K562 (cell line): ENCODE measurements at regions not wholly inside any gene's neighbourhood (a gene's known extent, or its start where the extent isn't known, plus 50 kb on each side); places are given as distances from the start of the nearest gene placed in this dataset.

Experiments used
- ATAC-seq: fragments of 200-7000 bp; cut with Tn5 transposase; 3 replicates; pipeline ENCODE4 v1.9.1; 2020; ENCODE audit warnings: moderate library complexity
- BruUV-seq: library from RNA; stranded (reverse); fragments of 400-500 nt; replicated peaks from 2 replicates; lab custom pipeline; 2021; lab: Mats Ljungman, UMichigan
- CTCF ChIA-PET: fragments of 300-600 bp; formaldehyde crosslinking; extraction: SDS; loops from one replicate; lab custom pipeline; 2021; ENCODE audit warnings: low intra/inter-chr PET ratio; lab: Yijun Ruan, JAX
- POLR2A ChIA-PET: fragments of 300-600, 350-650 bp; sonication (Branson Sonifier 250); formaldehyde crosslinking; extraction: SDS; loops from one replicate; lab custom pipeline; 2021; ENCODE audit warnings: antibody characterized with exemption, inconsistent platforms; lab: Yijun Ruan, JAX
- DNase-seq, 4 experiments: peaks; one replicate each; pipeline versions ENCODE4 v3.0.0 to v3.0.0-alpha.2; 2011 to 2018; ENCODE audit warnings: low spot score in 3 of 4, mixed read lengths in 3 of 4; ENCODE audit errors: extremely low read depth in 1 of 4
- FAIRE-seq: peaks from 2 replicates; lab custom pipeline; 2011; peaks lifted over from hg19 to GRCh38; lab: Jason Lieb, UNC
- H2AFZ ChIP-seq: 2 replicates; pipeline ENCODE4 v1.6.0; 2011; ENCODE audit warnings: low read depth, low read length, control low read depth, inconsistent platforms
- H3K27ac ChIP-seq: fragments of 200-600 bp; 3 replicates; pipeline ENCODE4 v1.8.0; 2011; ENCODE audit warnings: low read depth, mild to moderate bottlenecking, control low read depth, inconsistent platforms, low read length, moderate library complexity, mixed read lengths; ENCODE audit errors: extremely low read depth
- H3K27me3 ChIP-seq, 2 experiments: fragments of 300-600 bp in 1 of 2; 2 replicates in 1 of 2; 3 replicates in 1 of 2; pipeline versions ENCODE4 v1.6.0 to v1.8.0; 2011; ENCODE audit warnings: inconsistent platforms in 2 of 2, low read length in 2 of 2, mild to moderate bottlenecking in 1 of 2, mixed read lengths in 1 of 2, moderate library complexity in 1 of 2; ENCODE audit not compliant: control insufficient read depth in 2 of 2, insufficient read depth in 2 of 2
- H3K36me3 ChIP-seq: fragments of 300-600 bp; 3 replicates; pipeline ENCODE4 v1.8.0; 2011; ENCODE audit warnings: mild to moderate bottlenecking, low read length, inconsistent platforms; ENCODE audit not compliant: control insufficient read depth, insufficient read depth
- H3K4me1 ChIP-seq, 2 experiments: fragments of 200-600 bp in 1 of 2; replicated peaks in 1 of 2; 2 replicates in 1 of 2; 3 replicates in 1 of 2; pipeline versions ENCODE4 v1.5.1 to v1.8.0; 2011; ENCODE audit warnings: inconsistent platforms in 2 of 2, low read length in 2 of 2, mild to moderate bottlenecking in 1 of 2, mixed read lengths in 1 of 2, moderate library complexity in 1 of 2; ENCODE audit not compliant: control insufficient read depth in 2 of 2, insufficient read depth in 2 of 2
- H3K4me2 ChIP-seq: 2 replicates; pipeline ENCODE4 v1.6.1; 2011; ENCODE audit warnings: low read length, control low read depth, inconsistent platforms, mixed read lengths; ENCODE audit not compliant: insufficient read depth
- H3K4me3 ChIP-seq: fragments of 200-600 bp; sonication (generic), shearing (Covaris generic); 2 replicates; pipeline ENCODE4 v1.5.1; 2016; ENCODE audit warnings: control low read depth, inconsistent platforms
- H3K79me2 ChIP-seq: fragments of 200-600 bp; 3 replicates; pipeline ENCODE4 v1.8.0; 2011; ENCODE audit warnings: low read length, inconsistent platforms; ENCODE audit not compliant: control insufficient read depth, insufficient read depth
- H3K9ac ChIP-seq, 2 experiments: 2 replicates each; pipeline versions ENCODE4 v1.6.0 to v1.6.1; 2011; ENCODE audit warnings: low read depth in 2 of 2, low read length in 2 of 2, control low read depth in 1 of 2, inconsistent platforms in 1 of 2, mild to moderate bottlenecking in 1 of 2, mixed read lengths in 1 of 2; ENCODE audit not compliant: insufficient read depth in 1 of 2
- H3K9me1 ChIP-seq: one replicate; pipeline ENCODE4 v1.6.0; 2011; ENCODE audit warnings: inconsistent platforms, mild to moderate bottlenecking, low read length, moderate library complexity; ENCODE audit not compliant: control insufficient read depth, insufficient read depth
- H3K9me3 ChIP-seq: replicated peaks from 2 replicates; pipeline ENCODE4 v1.5.1; 2011; ENCODE audit warnings: low read depth, low read length, inconsistent platforms; ENCODE audit not compliant: control insufficient read depth, insufficient read depth
- H4K20me1 ChIP-seq: replicated peaks from 2 replicates; pipeline ENCODE4 v1.6.1; 2011; ENCODE audit warnings: low read length, inconsistent platforms, mixed read lengths; ENCODE audit not compliant: control insufficient read depth, insufficient read depth
- BHLHE40 ChIP-seq: IDR thresholded peaks from 2 replicates; pipeline ENCODE4 v1.6.1; 2011; ENCODE audit warnings: low read length, improper control_type of control experiment
- BRF1 ChIP-seq: IDR thresholded peaks from 3 replicates; pipeline ENCODE4 v1.6.1; 2011; ENCODE audit warnings: borderline replicate concordance, mild to moderate bottlenecking; ENCODE audit not compliant: insufficient read length; ENCODE audit errors: extremely low read depth
- CEBPB ChIP-seq: fragments of 450-650 bp; IDR thresholded peaks from 2 replicates; pipeline ENCODE4 v1.6.1; 2016; ENCODE audit warnings: missing genetic modification characterization, missing compliant biosample characterization
- EZH2 ChIP-seq: IDR thresholded peaks from 2 replicates; pipeline ENCODE4 v1.6.1; 2012; ENCODE audit warnings: low read depth, mild to moderate bottlenecking, inconsistent platforms, low read length, borderline replicate concordance
- HEY1 ChIP-seq: fragments of 250-450 bp; sonication (Bioruptor Pico); IDR thresholded peaks from 2 replicates; pipeline ENCODE4 v1.5.0; 2020; ENCODE audit warnings: mild to moderate bottlenecking, moderate library complexity, borderline replicate concordance
- PML ChIP-seq: IDR thresholded peaks from 2 replicates; pipeline ENCODE4 v1.6.1; 2012; ENCODE audit warnings: low read length, inconsistent platforms
- POLR2B ChIP-seq: fragments of 450-650 bp; IDR thresholded peaks from 2 replicates; pipeline ENCODE4 v1.6.1; 2018; ENCODE audit warnings: low read depth; ENCODE audit not compliant: partially characterized antibody
- RUNX1 ChIP-seq: sonication (generic); IDR thresholded peaks from 2 replicates; pipeline ENCODE4 v1.6.1; 2016; ENCODE audit warnings: antibody characterized with exemption, low read depth
- SRSF7 ChIP-seq: fragments of 200-400 bp; formaldehyde crosslinking; optimal IDR thresholded peaks from 2 replicates; pipeline ENCODE3; 2017; ENCODE audit warnings: mild to moderate bottlenecking, low read depth, low read length
- TSC22D4 ChIP-seq: fragments of 450-650 bp; IDR thresholded peaks from 2 replicates; pipeline ENCODE4 v1.6.1; 2016; ENCODE audit warnings: missing genetic modification characterization, missing biosample characterization, control low read depth
- U2AF2 ChIP-seq: fragments of 200-400 bp; formaldehyde crosslinking; optimal IDR thresholded peaks from 2 replicates; pipeline ENCODE3; 2017; ENCODE audit warnings: low read depth, mild to moderate bottlenecking, low read length
- XRCC5 ChIP-seq: fragments of 200-400 bp; formaldehyde crosslinking; IDR thresholded peaks from 2 replicates; pipeline ENCODE4 v1.6.1; 2017; ENCODE audit warnings: low read depth, mild to moderate bottlenecking, low read length
- ZNF316 ChIP-seq: fragments of 450-650 bp; IDR thresholded peaks from 2 replicates; pipeline ENCODE4 v1.6.1; 2016
- WGBS: fragments of 100-300 bp; shearing (Covaris generic); methylation state at CpG from one replicate; pipeline ENCODE4 v1.1.6; 2016; ENCODE audit warnings: low coverage, mixed read lengths; ENCODE audit not compliant: insufficient coverage; ENCODE audit errors: missing lambda C conversion rate; 5-methylcytosine and 5-hydroxymethylcytosine counted together
- in situ Hi-C: fragments of 300-500 bp; cut with MboI; formaldehyde crosslinking; loops from 4 replicates; pipeline ENCODE4 v1.15.0; 2018; ENCODE audit warnings: inconsistent platforms, mixed read lengths
- intact Hi-C: fragments of 100-400 bp; cut with micrococcal nuclease; formaldehyde crosslinking; loops from 2 replicates; pipeline ENCODE4 v1.14.2; 2022
- TF ChIP-seq, protein P1 (sequence below): sonication (generic); formaldehyde crosslinking; IDR thresholded peaks from 2 replicates; pipeline ENCODE4 v1.8.0; 2022; ENCODE audit warnings: mild to moderate bottlenecking, missing genetic modification reagents, borderline replicate concordance
- TF ChIP-seq, protein P2 (sequence below): fragments of 200-400 bp; formaldehyde crosslinking; IDR thresholded peaks from 2 replicates; pipeline ENCODE4 v1.6.1; 2017; ENCODE audit warnings: mild to moderate bottlenecking, low read depth, low read length, moderate library complexity
- TF ChIP-seq, protein P3 (sequence below): sonication (generic); formaldehyde crosslinking; IDR thresholded peaks from 2 replicates; pipeline ENCODE4 v1.8.0; 2023; ENCODE audit warnings: mild to moderate bottlenecking, missing genetic modification reagents

DNA sequence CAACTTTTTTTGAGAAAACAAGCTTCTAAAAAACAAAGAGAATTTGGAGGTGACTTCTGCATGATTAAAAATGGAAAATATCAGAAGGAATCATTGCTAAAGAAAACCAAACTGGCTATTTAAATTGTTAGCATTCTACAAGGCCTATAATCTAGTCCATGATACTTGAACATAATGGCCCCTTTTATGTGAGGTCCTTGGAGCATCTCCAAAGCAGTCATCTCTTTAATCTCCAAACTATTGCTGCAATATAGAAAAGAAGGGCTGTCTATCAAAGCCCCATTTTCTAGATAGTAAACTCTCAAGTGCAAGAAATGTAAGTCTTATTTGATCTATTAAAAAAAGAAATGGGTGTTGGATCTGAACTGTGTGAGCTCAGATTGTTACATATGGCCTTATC lies 615.1 kb downstream of the CENPC start (continued):
- TF ChIP-seq CEBPB (tag) (no peak), PML (no peak), ZNF316 (no peak), U2AF2 (no peak)
- TF ChIP-seq, protein P1, sequence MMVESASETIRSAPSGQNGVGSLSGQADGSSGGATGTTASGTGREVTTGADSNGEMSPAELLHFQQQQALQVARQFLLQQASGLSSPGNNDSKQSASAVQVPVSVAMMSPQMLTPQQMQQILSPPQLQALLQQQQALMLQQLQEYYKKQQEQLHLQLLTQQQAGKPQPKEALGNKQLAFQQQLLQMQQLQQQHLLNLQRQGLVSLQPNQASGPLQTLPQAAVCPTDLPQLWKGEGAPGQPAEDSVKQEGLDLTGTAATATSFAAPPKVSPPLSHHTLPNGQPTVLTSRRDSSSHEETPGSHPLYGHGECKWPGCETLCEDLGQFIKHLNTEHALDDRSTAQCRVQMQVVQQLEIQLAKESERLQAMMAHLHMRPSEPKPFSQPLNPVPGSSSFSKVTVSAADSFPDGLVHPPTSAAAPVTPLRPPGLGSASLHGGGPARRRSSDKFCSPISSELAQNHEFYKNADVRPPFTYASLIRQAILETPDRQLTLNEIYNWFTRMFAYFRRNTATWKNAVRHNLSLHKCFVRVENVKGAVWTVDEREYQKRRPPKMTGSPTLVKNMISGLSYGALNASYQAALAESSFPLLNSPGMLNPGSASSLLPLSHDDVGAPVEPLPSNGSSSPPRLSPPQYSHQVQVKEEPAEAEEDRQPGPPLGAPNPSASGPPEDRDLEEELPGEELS (CRISPR knock-in tag), result no peak

DNA sequence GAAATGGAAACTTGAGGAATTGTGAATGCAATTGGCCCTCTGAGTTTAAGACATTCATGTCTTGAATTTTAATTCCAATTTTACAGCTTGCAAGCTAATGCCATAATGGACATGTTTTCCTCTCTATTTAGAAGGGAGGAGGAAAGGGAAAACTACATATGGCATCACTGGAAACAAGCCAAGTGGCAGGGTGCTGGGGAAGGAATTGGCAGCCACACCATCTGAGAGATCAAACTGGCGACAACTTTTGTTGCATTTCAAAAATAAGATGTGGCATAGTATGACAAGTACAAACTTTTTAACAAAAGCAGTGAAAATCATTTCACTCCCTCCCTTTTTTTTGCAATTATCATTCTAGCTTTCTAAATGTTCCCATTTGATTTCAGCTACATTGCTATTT lies 615.6 kb downstream of the CENPC start:
- Histone ChIP-seq H3K4me2 (no peak overlapping the region), H3K9ac (no peak overlapping the region), H3K9me3 (no peaks in the 10 kb centered on the region), H2AFZ (no peak overlapping the region), H3K27ac (no peak overlapping the region), H3K4me1 (no peaks in the 10 kb centered on the region), H3K79me2 (no peaks in the 10 kb centered on the region), H3K9me1 (no peaks in the 10 kb centered on the region), H3K4me3 (no peak overlapping the region), H3K36me3 (no peaks in the 10 kb centered on the region), H3K27me3 (no peaks in the 10 kb centered on the region), H4K20me1 (no peaks in the 10 kb centered on the region)
- ChIA-PET POLR2A (no interaction called here), CTCF (no interaction called here)
- ATAC-seq, result no peak
- no peak for DNase-seq
- in situ Hi-C loops (no loop called here), intact Hi-C loops (no loop called here)
- 0% methylated on average over 1 of the region's 1 CpG for WGBS
- BruUV-seq, result no TSS peak
- no peak for FAIRE-seq
- TF ChIP-seq TSC22D4 (no peak), POLR2B (no peak), HEY1 (no peak), RUNX1 (no peak), XRCC5 (no peak), SRSF7 (no peak), BHLHE40 (no peak), BRF1 (no peak), EZH2 (no peak)
- TF ChIP-seq, protein P2, sequence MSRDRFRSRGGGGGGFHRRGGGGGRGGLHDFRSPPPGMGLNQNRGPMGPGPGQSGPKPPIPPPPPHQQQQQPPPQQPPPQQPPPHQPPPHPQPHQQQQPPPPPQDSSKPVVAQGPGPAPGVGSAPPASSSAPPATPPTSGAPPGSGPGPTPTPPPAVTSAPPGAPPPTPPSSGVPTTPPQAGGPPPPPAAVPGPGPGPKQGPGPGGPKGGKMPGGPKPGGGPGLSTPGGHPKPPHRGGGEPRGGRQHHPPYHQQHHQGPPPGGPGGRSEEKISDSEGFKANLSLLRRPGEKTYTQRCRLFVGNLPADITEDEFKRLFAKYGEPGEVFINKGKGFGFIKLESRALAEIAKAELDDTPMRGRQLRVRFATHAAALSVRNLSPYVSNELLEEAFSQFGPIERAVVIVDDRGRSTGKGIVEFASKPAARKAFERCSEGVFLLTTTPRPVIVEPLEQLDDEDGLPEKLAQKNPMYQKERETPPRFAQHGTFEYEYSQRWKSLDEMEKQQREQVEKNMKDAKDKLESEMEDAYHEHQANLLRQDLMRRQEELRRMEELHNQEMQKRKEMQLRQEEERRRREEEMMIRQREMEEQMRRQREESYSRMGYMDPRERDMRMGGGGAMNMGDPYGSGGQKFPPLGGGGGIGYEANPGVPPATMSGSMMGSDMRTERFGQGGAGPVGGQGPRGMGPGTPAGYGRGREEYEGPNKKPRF, result no peak
- TF ChIP-seq, protein P3, sequence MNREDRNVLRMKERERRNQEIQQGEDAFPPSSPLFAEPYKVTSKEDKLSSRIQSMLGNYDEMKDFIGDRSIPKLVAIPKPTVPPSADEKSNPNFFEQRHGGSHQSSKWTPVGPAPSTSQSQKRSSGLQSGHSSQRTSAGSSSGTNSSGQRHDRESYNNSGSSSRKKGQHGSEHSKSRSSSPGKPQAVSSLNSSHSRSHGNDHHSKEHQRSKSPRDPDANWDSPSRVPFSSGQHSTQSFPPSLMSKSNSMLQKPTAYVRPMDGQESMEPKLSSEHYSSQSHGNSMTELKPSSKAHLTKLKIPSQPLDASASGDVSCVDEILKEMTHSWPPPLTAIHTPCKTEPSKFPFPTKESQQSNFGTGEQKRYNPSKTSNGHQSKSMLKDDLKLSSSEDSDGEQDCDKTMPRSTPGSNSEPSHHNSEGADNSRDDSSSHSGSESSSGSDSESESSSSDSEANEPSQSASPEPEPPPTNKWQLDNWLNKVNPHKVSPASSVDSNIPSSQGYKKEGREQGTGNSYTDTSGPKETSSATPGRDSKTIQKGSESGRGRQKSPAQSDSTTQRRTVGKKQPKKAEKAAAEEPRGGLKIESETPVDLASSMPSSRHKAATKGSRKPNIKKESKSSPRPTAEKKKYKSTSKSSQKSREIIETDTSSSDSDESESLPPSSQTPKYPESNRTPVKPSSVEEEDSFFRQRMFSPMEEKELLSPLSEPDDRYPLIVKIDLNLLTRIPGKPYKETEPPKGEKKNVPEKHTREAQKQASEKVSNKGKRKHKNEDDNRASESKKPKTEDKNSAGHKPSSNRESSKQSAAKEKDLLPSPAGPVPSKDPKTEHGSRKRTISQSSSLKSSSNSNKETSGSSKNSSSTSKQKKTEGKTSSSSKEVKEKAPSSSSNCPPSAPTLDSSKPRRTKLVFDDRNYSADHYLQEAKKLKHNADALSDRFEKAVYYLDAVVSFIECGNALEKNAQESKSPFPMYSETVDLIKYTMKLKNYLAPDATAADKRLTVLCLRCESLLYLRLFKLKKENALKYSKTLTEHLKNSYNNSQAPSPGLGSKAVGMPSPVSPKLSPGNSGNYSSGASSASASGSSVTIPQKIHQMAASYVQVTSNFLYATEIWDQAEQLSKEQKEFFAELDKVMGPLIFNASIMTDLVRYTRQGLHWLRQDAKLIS, result no peak
